HUDEP-2 (cell line): ENCODE measurements at regions not wholly inside any gene's neighbourhood (a gene's known extent, or its start where the extent isn't known, plus 50 kb on each side); places are given as distances from the start of the nearest gene placed in this dataset.

Source experiments
- DNase-seq, 76 experiments: peaks; one replicate each; lab custom pipeline; 2025; ENCODE audit not compliant: unreplicated experiment in 76 of 76; lab: John Stamatoyannopoulos, UW

DNA sequence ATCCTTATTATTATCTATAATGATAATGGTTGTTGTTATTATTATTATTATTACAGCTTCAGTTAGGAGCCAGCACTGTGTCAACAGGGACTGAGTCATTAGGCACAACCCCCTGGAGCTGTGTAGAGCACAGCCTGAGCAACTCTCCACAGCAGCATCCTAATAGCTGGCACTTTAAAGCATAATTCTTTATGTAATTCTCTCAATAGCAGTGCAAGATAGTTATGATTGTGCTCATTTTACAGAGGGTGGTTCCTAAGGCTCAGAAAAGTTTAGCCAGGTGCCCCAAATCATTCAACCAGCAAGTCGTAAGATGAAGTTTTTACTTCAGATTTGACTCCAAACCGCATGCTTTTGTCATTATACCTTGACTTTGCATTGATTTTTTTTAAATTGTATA, 390.3 kb downstream of the ANXA1 start:
- no peak for DNase-seq

DNA sequence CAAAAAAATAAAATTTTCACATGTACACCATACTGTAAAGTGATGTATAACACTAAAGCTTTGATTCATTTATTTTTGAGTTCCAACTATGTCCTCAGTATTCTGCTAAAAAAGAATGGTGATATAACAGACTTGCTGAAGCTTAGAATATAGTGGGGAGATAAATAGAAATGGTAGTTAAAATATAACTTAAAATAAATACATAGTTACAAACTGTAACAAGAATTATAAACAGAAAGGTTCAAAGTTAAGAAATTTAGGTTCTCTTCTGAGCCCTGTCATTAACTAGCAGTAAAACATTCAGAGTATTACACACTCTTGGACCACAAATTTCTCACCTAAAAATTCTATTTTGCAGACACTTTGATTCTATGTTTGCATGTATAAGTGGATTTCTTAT, 392.1 kb downstream of the ANXA1 start:
- DNase-seq, result no peak

DNA sequence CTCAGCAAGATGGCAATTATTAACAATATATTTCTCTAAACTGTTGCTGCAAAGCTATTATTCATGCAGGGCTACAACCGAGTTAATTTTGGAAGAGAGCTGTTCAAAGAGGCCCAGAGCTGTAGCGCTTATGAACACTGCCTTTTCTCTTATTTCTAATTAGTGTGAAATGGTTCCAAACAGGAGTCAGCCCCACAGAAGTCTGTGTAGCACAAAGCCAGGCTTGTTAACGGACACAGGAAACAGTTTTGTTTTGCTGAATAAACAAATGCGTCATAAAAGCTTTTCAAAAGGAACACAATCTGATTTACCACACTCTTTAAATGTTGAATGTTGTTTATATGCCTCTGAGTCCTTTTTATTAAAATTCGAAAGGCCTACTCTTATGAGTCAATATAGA, 396.5 kb downstream of the ANXA1 start:
- DNase-seq, result no peak

DNA sequence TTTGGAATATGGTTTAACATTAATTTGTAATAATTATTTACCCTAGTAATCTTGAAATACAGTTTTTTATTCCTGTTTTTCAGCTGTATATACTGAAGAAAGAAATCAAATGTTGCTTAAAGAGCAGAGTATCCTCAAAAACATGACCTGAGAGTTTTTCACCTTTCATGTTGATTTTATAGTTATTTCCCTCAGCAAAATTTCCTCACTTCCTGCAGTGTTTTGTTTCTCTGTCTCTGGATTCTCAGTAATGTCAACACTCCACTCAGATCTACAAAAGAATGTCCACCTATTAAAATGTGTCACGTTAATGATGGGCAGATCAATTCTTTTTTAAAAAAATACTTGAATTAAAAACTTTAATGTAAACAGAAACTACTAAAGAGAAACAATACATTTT, 398.3 kb downstream of the ANXA1 start:
- DNase-seq, result no peak

DNA sequence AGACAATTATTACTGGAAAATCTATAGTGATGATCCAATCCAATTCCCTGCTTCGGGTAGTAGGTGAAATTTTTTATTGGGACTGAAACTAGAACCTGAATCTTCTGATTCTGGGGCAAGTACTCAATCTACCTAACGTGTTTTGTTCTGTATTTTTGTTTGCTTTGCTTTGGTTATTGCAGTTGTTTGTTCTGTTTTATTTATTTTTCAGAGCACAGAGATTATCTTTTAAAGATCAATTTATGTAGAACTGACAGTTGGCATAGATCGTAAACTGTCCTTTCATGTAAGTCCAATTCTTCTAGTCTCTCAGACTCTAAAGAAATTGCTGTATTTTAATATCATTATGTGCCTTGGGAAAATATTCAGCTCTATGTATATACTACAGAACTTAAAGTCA, 401.6 kb downstream of the ANXA1 start:
- DNase-seq, result no peak

DNA sequence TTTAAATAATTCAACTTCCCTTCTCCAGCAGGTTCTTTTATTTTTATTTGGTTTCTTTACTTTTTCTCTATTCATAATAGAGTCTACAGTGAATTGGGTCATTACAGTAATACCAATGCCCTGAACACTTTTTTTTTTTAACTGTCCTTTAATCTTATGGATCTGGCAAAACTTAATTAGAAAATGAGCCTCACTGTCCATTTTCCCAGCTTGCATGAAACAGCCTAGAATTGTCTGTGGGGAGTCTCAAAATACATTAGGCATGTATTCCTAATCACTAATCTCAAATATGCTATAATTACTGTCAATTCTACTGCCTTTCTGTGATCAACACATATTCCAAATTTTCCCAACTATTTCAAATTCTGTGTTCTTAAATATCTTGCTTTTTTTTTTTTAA, 406.8 kb downstream of the ANXA1 start:
- DNase-seq, result no peak

DNA sequence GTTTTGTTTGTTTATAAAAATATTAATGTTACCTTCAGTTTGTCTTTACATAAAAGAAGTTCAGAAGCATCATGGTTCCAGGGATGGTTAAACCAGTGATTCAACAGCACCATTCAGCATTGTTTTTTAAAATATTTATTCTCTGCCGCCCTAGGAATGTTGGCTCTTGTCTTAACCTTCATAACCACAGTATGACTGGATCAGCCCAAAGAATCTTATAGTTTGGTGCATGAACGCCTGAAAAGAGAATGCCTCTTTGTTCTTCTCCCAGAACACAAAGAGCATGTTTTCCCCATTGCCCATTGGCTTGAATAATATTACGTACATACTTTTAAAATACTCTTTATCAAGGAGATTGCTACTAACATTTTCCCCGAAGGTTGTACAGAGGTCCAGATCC, 413.4 kb downstream of the ANXA1 start:
- no peak for DNase-seq

DNA sequence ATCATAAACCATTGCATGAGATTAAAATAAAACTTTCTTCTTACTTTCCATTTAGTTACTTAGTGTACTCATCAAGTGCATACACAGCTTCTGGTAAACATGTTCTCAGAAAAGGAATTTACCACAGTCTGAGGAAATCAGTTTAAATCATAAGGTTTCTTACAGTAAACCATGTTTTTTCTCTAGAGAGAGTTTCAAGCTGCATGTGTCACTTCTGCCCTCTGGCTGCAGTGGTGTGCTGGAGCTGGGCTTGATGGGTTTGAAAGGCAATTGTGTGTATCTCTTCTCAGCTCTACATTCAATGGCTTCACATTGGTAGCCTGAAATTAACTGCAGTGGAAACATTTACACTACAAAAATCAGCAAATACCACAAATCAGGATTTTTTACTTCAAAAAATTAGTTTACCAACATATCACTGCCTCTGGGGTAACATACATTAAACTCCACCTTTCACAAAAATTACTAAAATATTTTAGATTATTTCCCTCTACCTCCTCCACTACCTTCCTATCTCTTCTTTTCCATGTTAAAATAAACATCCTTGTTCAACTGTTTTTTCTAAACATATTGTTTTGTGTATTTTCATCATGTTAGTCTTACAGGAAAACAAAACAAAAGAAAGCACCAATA, 414.3 kb downstream of the ANXA1 start:
- peak in 60 of 76 experiments; percentile 2 to 71 (median 30) for DNase-seq

DNA sequence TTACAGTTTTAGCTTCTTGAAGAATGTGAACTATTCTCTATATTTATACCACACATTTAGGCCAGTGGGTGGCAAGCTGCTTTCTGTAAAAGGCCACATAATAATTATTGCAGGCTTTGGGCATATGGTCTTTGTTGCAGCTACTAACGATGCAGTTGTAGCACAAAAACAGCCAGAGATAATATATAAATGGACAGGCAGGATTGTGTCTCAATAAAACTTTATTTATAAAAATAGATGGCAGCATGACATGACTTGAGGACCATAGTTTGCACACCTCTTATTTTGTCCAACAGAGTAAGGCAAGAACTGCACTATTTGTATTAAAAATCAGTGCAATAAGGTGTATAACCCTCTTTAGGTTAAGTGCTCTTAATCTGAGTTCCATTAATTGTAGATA, 415.0 kb downstream of the ANXA1 start:
- no peak for DNase-seq

DNA sequence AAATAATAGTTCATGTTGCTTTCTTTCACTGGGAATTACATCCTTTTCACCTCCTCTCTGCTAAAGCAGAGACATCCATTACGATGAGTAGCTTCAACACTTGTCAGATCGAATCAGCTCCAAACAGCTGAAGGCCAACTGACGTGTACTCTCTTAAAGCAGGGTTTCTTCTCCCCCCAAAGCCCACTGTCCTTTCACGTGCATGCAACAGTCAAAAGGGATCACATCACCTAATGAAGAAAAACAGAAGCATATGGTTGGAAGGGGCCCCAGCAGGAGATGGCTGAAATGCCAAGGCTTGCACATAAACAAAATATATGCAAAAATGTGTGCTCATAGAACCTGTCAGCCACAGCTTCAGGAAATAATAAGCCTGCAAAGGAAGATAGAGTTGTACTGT, 421.6 kb downstream of the ANXA1 start:
- DNase-seq, result no peak

DNA sequence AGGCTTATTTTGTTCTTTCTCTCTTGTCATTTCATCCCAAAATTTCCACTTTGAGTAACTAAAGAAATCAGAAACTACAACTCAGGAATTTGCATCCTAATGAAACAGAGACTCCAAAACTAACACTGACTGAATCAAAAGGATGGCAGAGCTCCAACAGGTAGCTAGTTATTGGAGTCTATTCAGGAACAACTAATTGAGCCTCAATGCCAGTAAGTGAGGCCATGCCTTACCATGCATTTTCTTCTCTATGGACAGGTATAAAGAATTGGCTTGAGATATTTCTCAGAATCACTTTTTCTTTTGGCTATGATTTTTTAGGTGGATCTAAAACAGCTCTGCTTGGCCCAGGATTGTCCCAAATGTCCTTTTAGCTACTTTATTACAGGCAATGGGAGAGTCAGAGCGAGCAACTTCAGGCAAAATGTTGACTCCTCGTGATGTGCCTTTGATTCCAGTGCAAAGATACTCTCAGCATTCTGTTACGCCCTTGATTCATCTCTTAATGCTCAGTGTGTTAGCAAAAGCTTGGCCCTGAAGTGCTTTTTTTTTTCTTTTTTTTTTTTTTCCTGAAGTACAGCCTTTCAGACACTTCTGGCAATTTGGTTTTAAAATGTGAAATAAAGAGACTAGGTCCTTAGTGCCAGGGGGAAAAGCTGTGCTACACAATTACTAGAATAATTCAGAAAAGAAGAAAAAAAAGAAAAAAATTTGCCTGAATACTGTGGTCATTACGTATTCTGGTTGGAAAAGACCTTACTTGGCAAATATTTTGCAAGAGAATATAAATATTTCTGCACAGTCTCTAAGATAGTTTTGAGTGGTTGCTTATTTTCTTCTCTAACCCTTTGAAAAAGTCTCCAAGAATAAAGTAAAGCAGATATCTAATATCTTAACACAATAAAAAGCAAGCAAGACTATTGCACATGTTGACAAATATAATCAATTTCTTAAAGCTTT, 423.7 kb downstream of the ANXA1 start:
- no peak for DNase-seq

DNA sequence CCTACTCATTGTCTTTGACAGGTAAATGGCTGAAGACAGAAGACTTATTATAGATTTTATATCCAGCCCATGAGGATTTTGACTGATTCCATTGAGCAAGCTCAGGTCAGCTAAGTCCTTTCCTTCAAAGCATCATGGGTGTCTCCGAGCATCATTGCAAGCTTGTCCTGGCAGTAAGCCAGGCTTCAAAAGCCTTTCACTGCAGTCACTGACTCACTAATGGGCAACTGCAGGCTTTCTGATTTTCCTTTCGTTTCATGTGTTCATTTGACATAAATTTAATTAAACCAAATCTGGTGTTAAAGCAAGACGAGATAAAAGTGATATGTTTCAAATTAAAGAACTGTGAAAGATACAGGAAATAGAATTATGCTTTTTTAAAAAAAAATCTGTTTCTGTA, 426.2 kb downstream of the ANXA1 start:
- DNase-seq, result peak in 3 of 76 experiments; percentile 2 to 8 (median 6)

DNA sequence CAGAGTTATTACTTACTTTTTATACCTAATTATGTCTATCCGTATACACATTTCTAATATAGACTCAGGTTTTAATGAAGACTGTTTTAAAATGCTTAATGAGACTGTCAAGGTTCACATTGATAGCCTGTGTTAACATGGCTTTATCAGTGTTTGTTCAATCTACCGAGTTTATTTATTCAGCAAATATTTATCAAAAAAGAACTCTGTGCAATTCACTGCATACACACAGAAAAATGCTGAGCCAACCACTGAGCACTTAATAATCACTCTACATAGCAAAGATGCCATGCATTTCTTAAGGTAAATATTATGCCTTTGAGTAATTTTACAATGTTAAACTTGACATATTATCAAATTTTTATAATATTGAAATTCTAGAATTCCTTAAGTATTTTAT, 428.2 kb downstream of the ANXA1 start:
- no peak for DNase-seq

DNA sequence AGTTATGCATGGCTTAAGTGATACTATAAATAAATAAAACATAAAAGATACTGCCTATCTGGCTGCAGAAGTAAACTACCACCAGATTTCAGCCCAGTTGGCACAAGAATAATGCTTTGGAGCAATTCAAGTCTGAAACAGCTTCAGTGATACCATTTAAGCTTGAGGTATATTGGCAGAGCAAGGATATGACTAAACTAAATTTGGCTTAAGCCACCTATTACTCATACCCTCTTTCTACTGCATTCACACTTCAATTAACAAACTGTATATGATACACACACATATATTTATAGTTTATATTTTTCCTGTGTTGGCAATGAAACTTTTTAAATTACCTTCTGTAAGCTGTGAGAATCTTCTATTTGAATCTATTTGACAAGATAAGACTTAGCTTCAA, 431.9 kb downstream of the ANXA1 start:
- no peak for DNase-seq

DNA sequence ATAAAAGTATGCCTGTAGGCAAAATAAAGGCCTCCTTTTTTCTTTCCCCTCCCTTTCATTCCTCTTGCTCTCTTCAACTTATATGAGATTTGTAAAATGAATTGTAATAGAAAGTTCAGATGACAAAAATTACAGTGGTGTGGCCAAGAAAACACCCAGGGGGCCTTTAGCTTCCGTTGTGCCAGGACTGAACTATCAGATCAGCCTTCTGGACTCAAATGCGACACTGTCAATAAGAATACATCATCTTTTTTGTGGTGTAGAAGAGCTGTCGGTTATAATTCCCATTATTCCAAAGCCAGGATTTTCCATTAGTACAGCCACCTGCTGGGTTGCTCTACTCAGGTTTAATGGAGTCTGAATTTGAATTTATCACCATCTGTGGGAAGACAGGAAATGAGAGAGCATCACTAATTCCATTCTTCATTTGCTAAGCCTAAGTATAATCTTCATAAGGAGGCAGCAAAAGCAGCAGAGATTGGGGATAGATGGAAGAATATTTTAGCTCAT, 443.4 kb downstream of the ANXA1 start:
- no peak for DNase-seq

DNA sequence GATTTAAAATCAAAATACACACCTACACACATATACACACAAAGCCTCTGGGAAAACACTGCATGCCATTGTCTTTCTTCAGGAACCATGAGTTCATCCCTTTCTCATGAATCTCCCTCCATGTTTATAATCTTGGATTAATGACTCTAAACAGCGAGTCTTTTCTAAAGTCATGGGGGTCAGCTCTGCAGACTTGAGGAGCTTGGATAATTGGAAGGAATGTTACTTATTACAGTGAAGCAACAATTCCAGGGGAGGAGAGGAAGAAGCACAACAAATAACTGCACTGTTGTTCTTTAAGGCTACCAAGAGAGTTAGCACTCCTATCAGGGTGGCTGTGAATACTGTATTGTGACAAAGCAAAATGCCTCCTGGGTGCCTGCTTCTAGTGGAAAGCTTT, 444.7 kb downstream of the ANXA1 start:
- no peak for DNase-seq

DNA sequence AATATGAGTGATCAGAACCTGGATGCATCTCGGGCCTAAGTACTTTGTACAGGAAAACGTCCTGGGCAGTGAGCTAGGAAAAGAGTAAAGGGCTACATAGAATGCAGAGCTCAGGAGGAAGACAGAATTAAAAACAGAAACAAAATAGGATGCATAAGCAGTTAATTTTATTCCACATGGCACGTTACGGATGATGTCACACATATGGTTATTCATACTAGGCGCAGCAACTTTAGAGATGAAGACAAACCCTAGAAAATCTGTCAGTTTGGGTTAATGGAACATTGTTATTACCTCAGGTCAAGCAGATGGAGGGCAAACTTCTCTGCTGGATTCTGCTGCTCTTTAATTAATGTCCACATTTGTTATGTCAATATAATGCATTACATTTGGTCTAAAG, 445.4 kb downstream of the ANXA1 start:
- DNase-seq, result no peak

DNA sequence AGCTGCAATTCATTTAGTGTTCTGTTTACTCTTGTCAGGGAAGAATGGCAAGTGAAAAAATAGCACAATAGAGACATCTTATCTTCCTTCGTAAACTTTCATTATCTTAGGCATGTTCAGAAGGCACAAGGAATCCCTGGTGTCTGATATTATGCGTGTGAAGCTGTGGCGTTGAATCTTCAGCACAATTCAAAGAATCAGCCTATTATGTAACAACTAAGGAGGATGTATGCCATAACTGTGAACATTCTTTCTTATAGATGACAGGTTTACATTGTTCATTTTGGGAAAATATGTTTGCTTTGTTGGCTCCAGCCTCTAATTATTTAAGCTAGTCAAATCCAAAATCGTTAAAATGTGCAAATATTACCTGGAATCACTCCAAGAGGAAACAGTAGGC, 446.1 kb downstream of the ANXA1 start:
- DNase-seq, result no peak

DNA sequence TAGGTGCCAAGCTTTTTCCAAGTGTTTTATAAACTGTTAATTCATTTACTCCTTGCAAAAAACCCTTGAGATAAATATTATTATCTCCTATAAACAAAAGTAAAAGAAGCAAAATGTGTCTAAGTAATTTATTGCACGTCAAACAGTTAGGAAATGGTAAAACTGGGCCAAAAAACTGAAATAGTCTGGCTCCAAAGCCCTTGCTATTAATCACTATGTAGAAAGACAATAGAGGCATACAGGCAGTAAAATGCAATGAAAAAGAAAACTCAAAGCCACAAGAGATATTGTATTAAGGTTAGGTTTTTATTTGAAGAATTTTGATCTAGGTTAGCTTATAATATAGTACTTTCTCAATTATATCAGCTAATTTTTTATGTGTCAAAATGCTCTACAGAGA, 457.7 kb downstream of the ANXA1 start:
- DNase-seq, result no peak

DNA sequence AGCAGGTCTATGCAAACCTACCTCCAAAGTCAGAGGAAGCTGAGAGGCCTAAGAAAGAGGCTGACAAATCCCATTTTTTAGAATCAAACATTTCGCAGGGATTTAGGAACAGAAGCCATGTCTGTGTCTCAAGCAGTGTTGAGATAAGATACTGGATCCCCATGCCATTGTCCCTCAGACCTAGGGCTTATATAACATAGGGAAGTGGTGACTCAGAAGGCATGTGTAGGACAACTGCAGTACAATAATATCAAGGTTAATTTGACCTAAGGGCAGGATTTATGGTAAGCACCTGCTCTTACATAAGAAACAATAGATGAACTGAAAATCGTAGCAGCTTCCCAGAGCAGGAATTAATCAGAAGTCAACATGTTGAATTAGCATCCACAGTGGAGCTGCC, 459.4 kb downstream of the ANXA1 start:
- no peak for DNase-seq

DNA sequence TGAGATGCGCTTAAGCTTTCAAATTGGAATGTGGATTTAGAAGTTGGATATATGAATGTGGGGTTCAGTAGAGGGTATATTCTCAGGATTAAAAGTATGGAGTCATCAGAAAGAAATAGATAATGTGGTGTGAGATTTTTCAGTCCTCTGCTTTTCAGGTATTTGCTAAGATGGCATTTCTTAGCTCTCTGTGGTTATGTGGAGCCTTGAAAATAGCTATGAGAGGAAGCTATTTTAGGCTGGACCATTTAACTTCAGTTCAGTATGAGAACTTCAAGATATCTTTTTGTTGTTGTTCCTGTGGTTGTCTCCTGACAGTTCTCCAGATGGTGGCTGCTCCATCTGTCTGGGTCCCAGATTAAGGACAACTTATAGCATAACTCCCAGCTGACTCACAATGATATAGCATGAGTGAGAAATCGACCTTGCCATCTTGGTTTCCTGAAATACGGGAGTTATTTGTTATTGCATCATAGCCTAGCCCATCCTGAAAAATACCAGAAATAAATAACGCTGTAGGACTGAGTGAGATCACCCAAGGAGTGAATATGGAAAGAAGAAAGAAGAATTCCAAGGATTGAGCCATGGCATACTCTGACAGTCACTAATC, 461.5 kb downstream of the ANXA1 start:
- DNase-seq, result no peak

DNA sequence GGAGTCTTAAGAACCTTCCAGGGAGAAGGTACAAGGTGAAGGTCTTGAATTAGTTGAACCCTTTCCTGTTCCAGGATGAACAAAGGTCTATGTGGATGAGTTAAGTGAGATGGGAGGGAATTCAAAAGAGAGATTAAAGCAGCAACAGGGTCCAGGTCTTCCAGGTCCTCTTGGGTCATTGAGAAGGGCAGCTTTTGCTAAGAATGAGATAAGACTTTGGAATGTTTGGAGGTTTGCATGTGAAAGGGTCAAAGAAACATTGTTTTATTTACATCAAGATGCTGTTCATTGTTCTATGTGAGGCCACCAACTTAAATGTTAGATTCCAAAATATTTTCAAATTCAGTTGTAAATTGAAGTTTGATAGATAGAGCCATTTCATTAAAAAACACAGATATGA, 463.9 kb downstream of the ANXA1 start:
- no peak for DNase-seq
